Right renal pelvis (tissue), 4 donors: ENCODE measurements at regions not wholly inside any gene's neighbourhood (a gene's known extent, or its start where the extent isn't known, plus 50 kb on each side); places are given as distances from the start of the nearest gene placed in this dataset.

Experiments used
- DNase-seq, 4 donors: peaks; one replicate each; pipeline ENCODE4 v3.0.0-alpha.2; 2013; ENCODE audit warnings: low read depth in 4 of 4, low spot score in 3 of 4, missing footprints in 1 of 4

- DNase-seq, result no peak
Measured at GRCh38 chr13:80571346-80572307, 230.7 kb upstream of the SPRY2 start.

GRCh38 chr13:80563439-80563838 is 222.5 kb upstream of the SPRY2 start:
- no peak for DNase-seq

- no peak for DNase-seq
Measured at GRCh38 chr13:80562433-80563156, 221.7 kb upstream of the SPRY2 start.

DNA sequence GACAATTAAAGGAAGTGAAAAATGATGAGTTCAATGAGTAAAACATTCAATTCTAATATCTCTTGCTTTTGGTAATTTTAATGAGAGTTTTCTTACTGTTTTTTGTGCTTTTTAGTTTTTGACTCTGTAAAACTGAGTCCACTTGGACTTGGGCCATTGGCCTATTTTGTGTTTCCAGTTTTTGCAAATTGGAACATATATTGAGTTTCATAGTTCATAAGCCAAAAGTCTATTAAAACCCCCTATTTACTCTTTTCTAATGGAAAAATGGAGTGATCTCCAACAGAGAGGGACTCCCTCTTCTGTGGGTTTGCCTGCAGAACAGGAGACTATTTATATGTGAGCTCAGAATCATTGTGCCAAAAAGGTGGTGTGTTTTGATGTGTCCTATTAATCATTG is 219.7 kb upstream of the SPRY2 start:
- DNase-seq, result no peak

DNA sequence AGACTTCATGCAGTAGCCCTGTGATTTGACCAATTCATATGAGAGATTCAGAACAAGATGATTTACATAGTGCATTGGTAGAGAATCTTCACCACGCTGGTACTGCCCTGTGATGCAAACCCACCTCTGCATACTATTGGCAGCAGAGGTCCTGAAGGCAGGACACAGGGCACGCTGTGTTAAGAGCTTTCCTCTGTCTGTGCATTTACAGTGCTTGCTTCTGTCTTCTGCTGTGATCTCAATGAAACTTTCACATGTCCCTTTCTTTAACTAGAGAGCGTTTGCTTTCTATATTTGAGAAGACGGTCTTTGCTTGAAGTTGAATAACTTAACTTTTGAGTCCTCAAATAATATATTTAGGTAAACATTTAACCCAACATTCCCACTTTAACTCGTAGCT is 219.0 kb upstream of the SPRY2 start:
- no peak for DNase-seq

DNA sequence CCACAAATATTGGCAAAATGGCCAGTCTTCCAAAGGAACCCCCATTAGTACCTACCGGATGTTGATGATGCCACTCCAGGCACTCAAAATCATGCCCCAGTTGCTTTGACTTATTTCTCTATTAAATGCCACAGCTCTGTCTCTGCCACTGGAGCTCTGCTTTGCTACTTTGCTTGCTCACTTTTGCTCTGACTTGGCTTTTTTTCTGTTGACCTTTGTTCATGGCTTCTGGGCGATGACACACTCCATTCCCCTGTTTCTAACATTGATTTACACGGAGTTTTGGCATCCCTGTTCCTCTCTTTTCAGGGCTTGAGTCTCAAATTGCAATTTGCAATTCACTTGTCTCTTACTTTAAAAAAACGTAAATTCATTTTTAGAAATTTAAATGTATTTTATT is 217.1 kb upstream of the SPRY2 start:
- no peak for DNase-seq

GRCh38 chr13:80555796-80556678 is 215.1 kb upstream of the SPRY2 start:
- DNase-seq, result no peak

DNA sequence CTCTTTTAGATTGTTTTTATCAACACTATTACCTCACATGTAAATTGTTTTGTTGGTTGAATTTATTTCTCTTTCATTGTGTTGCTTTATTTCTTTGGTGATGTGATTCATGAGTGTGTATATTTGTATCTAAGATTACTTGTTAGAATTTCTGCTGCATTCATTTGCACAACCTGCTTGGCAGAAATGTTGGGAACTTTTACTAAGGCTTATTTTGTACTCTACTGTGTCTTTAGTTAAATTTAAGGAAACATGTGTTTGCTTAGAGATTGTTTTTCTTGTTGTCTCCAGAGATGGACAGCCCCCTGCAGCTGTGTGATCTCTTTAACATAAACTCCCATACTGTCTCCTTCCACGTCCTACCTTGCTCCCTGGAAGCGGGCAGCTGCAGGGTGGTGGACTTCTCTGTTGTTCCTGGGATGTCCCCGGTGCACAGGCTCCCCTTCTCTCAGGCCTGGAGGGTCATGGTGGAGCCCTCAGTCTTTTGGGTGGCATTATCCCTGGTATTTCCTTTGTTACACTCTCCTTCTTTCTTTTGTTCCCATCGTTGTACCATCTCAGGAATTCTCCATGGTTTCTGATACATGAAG is 212.0 kb upstream of the SPRY2 start:
- no peak for DNase-seq

- no peak for DNase-seq
Measured at GRCh38 chr13:80551650-80552497, 210.9 kb upstream of the SPRY2 start.

GRCh38 chr13:80550971-80551441 is 210.1 kb upstream of the SPRY2 start:
- DNase-seq, result no peak

- DNase-seq, result no peak
Measured at GRCh38 chr13:80548915-80549314, 208.0 kb upstream of the SPRY2 start.

GRCh38 chr13:80547885-80548825 is 207.2 kb upstream of the SPRY2 start:
- no peak for DNase-seq

DNA sequence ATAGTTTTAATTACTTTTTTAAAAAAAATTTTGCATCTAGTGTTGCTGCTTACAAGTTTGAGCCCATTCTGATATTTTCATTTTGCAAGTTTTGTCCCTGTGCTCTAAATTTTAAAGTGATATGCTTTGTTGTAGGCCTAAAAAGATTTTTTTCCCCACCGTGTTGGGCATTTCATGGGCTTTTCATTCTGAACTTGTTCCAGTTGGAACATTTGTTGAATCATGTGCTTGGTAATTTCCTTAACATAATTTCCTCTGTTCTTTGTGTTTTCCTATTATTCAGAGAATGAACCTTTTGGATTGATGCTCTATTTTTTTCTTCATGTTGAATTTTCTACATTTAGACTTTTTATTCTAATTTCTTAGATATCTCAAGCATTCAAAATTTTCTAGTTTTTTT is 206.4 kb upstream of the SPRY2 start:
- DNase-seq, result no peak

DNA sequence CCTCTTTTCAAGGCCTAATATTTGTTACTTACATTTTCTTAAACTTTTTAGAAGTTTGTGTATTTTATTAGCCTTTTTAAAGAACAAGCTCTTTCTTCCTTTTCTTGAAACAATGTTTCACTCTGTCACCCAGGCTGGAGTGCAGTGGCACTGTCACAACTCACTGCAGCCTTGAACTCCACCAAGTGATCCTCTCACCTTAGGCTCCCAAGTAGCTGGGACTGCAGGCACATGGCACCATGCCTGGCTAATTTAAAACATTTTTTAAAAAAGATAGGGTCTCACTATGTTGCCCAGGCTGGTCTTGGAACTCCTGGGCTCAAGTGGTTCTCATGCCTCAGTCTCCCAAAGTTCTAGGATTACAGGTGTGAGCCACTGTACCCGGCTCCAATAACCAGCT is 192.2 kb upstream of the SPRY2 start:
- DNase-seq, result no peak

GRCh38 chr13:80530902-80531301 is 190.0 kb upstream of the SPRY2 start:
- DNase-seq, result no peak

DNA sequence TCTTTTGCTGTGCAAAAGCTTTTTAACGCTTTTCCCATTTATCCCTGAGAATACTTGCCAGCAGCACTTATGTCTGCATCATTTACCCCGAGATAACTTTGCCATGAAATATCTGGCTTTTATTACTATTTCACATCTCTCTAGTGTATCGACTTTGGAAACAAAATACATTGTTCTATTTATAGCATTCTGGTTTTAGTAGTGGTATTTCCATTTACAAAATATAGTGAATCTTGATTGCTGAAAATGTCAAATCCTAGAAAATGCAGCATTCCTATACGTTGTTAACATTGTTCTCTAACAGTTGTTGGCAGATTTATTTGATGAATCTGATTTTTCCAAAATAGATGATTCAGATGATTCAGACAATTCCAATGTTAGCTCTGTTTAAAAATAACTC is 189.3 kb upstream of the SPRY2 start:
- DNase-seq, result no peak

DNA sequence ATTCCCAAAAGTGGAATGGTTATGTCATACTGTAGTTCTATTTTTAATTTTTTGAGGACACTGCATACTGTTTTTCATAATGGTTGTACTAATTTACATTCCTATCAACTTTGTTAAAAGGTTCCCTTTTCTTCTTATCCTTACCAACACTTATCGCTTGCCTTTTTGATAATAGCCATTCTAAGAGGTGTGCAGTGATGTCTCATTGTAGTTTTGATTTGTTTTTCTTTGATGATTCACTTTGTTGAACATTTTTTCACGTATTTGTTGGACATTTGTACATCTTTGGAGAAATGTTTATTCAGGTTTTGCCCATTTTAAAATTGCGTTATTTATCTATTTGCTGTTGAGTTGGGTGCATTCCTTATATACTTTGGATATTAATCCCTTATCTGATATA is 188.8 kb upstream of the SPRY2 start:
- DNase-seq, result no peak

GRCh38 chr13:80528733-80529132 is 187.8 kb upstream of the SPRY2 start:
- no peak for DNase-seq
